NK-92 treated with Interleukin-12 subunit alpha and Interleukin-12 subunit beta, amount 100 ng/mL, for 24 hours (cell line): ENCODE measurements at regions not wholly inside any gene's neighbourhood (a gene's known extent, or its start where the extent isn't known, plus 50 kb on each side); places are given as distances from the start of the nearest gene placed in this dataset.
"Not testable (repeated sequence)": the region's sequence is repeated elsewhere in the genome, so short reads cannot be mapped to it uniquely, and the experiment has no call there.

Source experiments
- DNase-seq: peaks from one replicate; lab custom pipeline; 2025; lab: John Stamatoyannopoulos, UW

- no peak for DNase-seq
Observed at GRCh38 chr2:195352581-195352980, 304.4 kb upstream of the SLC39A10 start.

- DNase-seq: no peak
Observed at GRCh38 chr2:195343942-195344530, 313.0 kb upstream of the SLC39A10 start.

- DNase-seq: no peak
Observed at GRCh38 chr2:195343540-195343939, 313.5 kb upstream of the SLC39A10 start.

- DNase-seq: no peak
Observed at GRCh38 chr2:195342061-195342460, 315.0 kb upstream of the SLC39A10 start.

GRCh38 chr2:195338856-195339255 is 318.2 kb upstream of the SLC39A10 start:
- no peak for DNase-seq

GRCh38 chr2:195337597-195337996 is 319.4 kb upstream of the SLC39A10 start:
- DNase-seq: no peak

- no peak for DNase-seq
Observed at GRCh38 chr2:195333869-195334268, 323.2 kb upstream of the SLC39A10 start.

GRCh38 chr2:195331966-195332365 is 325.1 kb upstream of the SLC39A10 start:
- DNase-seq: no peak

- no peak for DNase-seq
Observed at GRCh38 chr2:195331129-195331528, 325.9 kb upstream of the SLC39A10 start.

- no peak for DNase-seq
Observed at GRCh38 chr2:195330513-195330956, 326.5 kb upstream of the SLC39A10 start.

GRCh38 chr2:195329784-195330183 is 327.2 kb upstream of the SLC39A10 start:
- DNase-seq: not testable (repeated sequence)

GRCh38 chr2:195326537-195326936 is 330.5 kb upstream of the SLC39A10 start:
- DNase-seq: no peak

GRCh38 chr2:195322324-195322723 is 334.7 kb upstream of the SLC39A10 start:
- DNase-seq: no peak

GRCh38 chr2:195320413-195320973 is 336.5 kb upstream of the SLC39A10 start:
- no peak for DNase-seq

GRCh38 chr2:195319548-195320412 is 337.2 kb upstream of the SLC39A10 start:
- no peak for DNase-seq

- DNase-seq: no peak
Observed at GRCh38 chr2:195319112-195319460, 337.9 kb upstream of the SLC39A10 start.

GRCh38 chr2:195318440-195319111 is 338.4 kb upstream of the SLC39A10 start:
- no peak for DNase-seq

- DNase-seq: no peak
Observed at GRCh38 chr2:195317550-195317949, 339.5 kb upstream of the SLC39A10 start.

- no peak for DNase-seq
Observed at GRCh38 chr2:195316486-195316885, 340.5 kb upstream of the SLC39A10 start.

- no peak for DNase-seq
Observed at GRCh38 chr2:195313962-195314361, 343.1 kb upstream of the SLC39A10 start.

- DNase-seq: no peak
Observed at GRCh38 chr2:195312662-195313061, 344.4 kb upstream of the SLC39A10 start.

GRCh38 chr2:195308163-195308562 is 348.9 kb upstream of the SLC39A10 start:
- no peak for DNase-seq

- DNase-seq: no peak
Observed at GRCh38 chr2:195307751-195308150, 349.3 kb upstream of the SLC39A10 start.
